ENCODE measurements at regions not wholly inside any gene's neighbourhood (a gene's known extent, or its start where the extent isn't known, plus 50 kb on each side); places are given as distances from the start of the nearest gene placed in this dataset.
"Not testable (repeated sequence)": the region's sequence is repeated elsewhere in the genome, so short reads cannot be mapped to it uniquely, and the experiment has no call there.

DNA sequence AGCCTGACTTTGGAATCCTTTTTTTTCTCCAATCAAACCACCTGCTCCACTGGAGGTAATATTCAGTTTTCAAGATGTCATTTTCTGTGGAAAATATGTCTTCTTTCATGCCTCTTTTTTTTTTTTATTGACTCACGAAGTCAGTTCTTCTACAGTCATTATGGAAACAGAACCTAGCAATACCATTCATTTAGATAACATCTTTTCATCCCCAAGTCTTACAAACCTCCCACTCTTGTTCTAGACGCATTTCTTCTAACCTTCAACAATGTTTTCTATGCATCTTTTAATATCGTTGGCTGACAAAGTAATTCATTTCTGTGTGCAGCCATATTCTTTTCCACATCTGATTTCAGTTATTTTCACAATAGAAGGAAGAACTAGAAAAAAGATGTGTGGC, 474.3 kb upstream of the CCDC196 start:
- no peak overlapping the region for H3K4me3 ChIP-seq (replicated peaks; ENCODE audit: low read depth, low read length)
- no peak for TF ChIP-seq CTCF (IDR thresholded peaks at IDR 0.05; ENCODE audit: low read length, missing control alignments)
- no peak for DNase-seq (ENCODE audit: low read depth)

- not testable (repeated sequence) for DNase-seq (ENCODE audit: low read depth)
These were observed 472.6 kb upstream of the CCDC196 start for GRCh38 chr14:66013607-66014006.

DNA sequence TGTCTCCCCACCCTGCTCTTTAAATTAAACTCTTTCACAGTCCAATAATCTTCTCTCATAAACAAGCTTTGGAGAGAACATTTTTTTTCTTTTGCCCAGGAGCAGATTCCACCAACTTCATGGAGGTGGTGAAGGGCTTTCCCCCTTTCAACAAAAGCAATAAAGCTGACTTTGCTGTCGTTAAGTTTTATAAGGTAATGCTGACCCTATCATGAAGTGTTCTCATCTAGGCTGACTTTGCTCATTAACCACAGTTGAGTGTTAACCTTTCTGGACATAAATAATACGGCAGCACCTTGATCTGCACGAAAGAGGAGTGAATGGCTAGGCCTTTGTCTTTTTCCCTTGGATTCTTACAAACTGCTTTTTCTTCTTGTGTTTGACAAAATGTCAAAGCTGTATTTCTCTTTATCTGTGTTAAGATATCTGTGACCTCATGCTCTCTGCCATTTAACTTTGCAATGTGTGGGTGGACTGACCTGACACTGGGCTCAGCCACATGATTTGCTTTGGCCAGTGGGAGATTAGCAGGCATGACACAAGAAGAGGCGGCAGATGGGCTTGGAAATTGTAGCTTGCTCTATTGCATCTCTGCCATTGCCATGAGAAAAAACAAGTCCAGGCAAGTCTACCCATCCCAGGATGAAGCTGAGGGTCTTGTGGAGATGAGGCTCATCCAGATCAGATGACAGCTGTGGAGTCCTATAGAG, 470.9 kb upstream of the CCDC196 start:
- DNase-seq (ENCODE audit: low read depth): no peak
- no peak overlapping the region for H3K4me3 ChIP-seq (replicated peaks; ENCODE audit: low read depth, low read length)
- no peak for TF ChIP-seq CTCF (IDR thresholded peaks at IDR 0.05; ENCODE audit: low read length, missing control alignments)

More at GRCh38 chr14:66013607-66014006, 472.6 kb upstream of the CCDC196 start:
- not testable (repeated sequence) for H3K4me3 ChIP-seq (replicated peaks; ENCODE audit: low read depth, low read length)

DNA sequence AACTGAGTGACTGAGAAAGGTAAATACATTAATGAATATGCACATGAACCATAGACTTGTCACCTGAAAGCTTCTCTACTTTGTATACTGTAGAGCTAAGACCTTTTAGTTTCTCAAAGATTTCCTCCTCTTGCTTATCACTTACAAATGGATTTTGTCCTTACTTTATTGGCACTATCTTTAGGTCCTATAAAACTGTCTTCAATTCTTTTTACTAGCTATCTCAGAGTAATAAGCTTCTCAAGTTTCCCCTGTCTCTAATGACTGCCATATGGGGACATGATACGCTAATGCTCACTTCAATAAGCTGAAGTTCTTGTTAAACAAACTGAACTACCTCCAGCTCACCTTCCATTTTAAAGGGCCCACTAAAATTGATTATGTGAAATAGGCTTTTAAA, 468.2 kb upstream of the CCDC196 start:
- H3K4me3 ChIP-seq (replicated peaks; ENCODE audit: low read depth, low read length): no peak overlapping the region
- no peak for TF ChIP-seq CTCF (IDR thresholded peaks at IDR 0.05; ENCODE audit: low read length, missing control alignments)
- DNase-seq (ENCODE audit: low read depth): no peak

GRCh38 chr14:66022526-66022925, 463.6 kb upstream of the CCDC196 start:
- no peak for DNase-seq (ENCODE audit: low read depth)
- TF ChIP-seq CTCF (IDR thresholded peaks at IDR 0.05; ENCODE audit: low read length, missing control alignments): no peak
- H3K4me3 ChIP-seq (replicated peaks; ENCODE audit: low read depth, low read length): no peak overlapping the region

GRCh38 chr14:66025779-66026178, 460.4 kb upstream of the CCDC196 start:
- DNase-seq (ENCODE audit: low read depth): no peak
- no peak for TF ChIP-seq CTCF (IDR thresholded peaks at IDR 0.05; ENCODE audit: low read length, missing control alignments)
- H3K4me3 ChIP-seq (replicated peaks; ENCODE audit: low read depth, low read length): no peak overlapping the region

- DNase-seq (ENCODE audit: low read depth); H3K4me3 ChIP-seq (replicated peaks; ENCODE audit: low read depth, low read length): not testable (repeated sequence)
These were observed 454.2 kb upstream of the CCDC196 start for GRCh38 chr14:66031981-66032380.

DNA sequence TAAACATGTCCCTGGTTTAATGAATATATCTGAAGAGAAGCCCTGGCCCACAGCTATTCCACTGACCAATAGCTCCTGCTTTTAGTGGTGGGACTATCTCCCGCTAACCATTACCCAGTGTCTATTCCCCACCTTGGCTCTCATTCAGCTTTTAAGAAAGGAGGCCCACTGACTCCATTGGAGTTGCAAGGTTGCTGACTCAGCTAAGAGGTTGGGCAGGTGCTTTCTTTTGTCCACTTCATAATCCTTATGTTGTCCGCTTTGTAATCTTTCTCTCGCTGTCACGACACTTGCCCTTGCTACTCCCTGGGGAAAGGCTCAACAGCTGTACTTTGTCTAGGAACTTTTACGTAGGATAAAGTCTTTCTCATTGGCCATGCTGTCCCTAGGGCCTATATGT, 453.4 kb upstream of the CCDC196 start:
- no peak for TF ChIP-seq CTCF (IDR thresholded peaks at IDR 0.05; ENCODE audit: low read length, missing control alignments)
- no peak for DNase-seq (ENCODE audit: low read depth)
- H3K4me3 ChIP-seq (replicated peaks; ENCODE audit: low read depth, low read length): no peak overlapping the region
